ENCODE measurements at regions not wholly inside any gene's neighbourhood (a gene's known extent, or its start where the extent isn't known, plus 50 kb on each side); places are given as distances from the start of the nearest gene placed in this dataset.

DNA sequence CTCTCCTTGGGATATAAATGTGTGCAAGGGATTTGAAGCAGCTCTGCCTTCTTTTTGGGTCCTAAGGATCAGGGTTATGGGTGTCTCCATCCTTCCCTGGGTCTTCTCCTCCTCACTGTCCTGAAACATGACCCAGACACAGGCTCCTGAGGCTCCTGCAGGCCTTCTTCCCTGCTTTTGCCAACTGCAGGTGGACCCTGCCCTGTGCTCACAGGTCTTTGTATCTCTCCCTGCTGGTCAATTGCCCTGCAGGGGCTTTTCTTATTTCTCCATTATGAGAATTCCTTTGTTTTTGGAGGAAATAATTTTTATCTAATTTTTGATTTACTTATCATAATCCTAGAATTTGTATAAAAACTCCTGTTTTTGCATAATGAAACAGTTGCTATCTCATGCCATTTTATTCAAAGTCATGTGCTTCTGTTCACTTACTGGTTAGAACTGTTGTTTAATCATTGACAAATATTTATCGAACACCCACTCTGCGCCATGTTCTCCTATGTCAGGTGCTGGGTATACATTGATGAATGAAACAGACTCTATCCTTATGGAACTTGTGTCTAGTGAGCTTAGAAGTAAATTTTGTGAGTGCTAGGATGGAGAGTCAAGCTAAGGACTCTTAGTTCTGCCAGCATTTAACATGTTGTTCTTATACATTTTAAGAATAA, 89.7 kb upstream of the TOP3B start (continued):
- no peak for TF ChIP-seq CHD1 (IDR thresholded peaks at IDR 0.05; ENCODE audit: low read depth, low read length)
- no peak for TF ChIP-seq POLR2A (IDR thresholded peaks at IDR 0.05; ENCODE audit: control extremely low read depth in 1 of 2, low read depth in 2 of 2, low read length in 2 of 2)
- no peak for TF ChIP-seq CBX5 (IDR thresholded peaks at IDR 0.05; ENCODE audit: low read depth, low read length)
- TF ChIP-seq KDM1A (IDR thresholded peaks at IDR 0.05; ENCODE audit: borderline replicate concordance, low read length): no peak
- no peak for TF ChIP-seq PHF8 (conservative IDR thresholded peaks at IDR 0.05; ENCODE audit: low read depth, low read length)
